GM19324 (cell line): ENCODE measurements at regions not wholly inside any gene's neighbourhood (a gene's known extent, or its start where the extent isn't known, plus 50 kb on each side); places are given as distances from the start of the nearest gene placed in this dataset.

ENCODE experiments used
- ATAC-seq: cut with Tn5 transposase; IDR thresholded peaks from one replicate; pipeline ENCODE4 v1.9.1; 2021; ENCODE audit warnings: mild to moderate bottlenecking, moderate library complexity; ENCODE audit not compliant: unreplicated experiment, low FRiP score

DNA sequence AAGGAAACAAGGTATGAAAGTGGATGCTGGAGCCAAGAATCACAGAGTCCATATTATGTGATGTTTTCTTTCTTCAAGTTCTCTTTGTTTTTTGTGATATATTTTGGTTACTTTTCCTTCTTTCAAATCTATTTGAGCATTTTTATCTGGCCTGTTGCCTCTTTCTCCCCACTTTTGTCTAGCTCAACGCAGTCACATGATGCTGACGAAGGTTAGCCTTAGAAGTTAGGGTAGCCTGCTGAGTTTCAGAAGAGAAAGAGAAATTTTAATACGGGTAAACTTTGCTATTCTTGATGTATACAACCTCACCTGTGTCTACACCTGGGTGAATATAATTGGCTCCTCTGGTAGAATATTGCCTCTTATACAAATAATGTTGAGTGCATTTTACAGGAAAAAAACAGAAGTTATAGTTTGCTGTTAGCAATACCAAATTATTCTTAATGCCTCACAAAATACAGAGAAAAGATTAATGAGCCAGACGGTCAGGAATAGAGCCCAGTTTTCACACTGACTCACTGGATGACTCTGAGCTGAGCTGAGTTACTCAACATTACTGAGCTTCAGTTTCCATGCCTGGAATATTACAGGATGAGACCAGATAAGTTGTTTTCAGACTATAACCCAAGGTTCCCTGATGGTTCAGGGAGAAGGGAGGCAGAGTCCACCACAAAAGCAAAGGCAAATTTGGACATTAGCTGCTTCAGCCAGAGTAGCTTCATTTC, 161.6 kb upstream of the BDNF start:
- ATAC-seq = no peak

DNA sequence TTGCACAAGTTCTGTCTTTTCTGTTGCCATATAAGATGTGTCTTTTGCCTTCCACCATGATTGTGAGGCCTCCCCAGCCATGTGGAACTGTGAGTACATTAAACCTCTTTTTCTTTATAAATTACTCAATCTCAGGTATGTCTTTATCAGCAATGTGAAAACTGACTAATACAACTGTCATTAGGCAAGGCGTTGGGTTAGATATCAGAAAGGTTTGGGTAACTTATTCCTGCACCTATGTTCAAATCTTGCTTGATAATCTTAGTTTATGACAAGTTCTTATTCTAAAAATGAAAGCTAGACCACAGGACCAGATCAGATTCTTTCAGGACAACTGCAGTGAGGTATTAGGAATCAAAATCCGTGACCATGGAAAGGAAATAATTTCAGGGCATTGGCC, 160.6 kb upstream of the BDNF start:
- ATAC-seq = no peak

DNA sequence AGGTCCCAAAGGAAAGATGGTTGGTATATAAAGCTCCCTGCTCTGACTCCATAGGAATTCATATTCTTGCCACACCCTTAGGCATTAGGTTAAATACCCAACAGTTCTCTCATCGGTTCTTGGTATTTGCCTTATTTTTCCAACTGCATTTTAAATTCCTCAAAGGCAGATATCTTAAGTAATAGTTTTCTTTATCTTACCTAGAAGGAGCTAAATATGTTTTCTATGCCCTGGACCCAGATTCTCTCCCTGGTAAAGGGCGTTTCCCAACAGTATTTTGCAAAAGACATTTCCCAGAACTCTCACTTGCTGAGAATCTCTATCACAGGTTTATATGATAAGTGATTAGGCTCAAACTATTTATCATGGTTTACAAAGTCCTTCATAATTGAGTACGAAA, 158.6 kb upstream of the BDNF start:
- no peak for ATAC-seq

DNA sequence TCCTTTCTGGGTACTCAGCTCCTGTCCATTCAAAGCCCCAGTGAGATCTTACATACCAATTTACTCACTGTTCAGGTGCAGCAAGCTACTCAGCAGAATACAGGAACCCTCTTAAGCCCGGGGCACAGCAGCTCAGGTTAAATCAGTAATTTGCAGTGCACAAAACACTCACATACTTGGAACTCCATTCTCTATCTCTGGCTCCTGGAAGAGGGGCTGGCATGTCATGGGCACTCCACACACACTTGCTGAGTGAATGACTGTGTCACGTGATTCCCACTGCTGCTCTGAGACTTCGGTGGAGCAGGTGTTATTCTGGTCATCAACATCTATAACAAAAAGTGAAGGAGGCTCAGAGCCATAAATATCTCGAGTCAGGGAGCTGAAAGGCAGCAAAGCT, 157.3 kb upstream of the BDNF start:
- peak; percentile 44 for ATAC-seq

DNA sequence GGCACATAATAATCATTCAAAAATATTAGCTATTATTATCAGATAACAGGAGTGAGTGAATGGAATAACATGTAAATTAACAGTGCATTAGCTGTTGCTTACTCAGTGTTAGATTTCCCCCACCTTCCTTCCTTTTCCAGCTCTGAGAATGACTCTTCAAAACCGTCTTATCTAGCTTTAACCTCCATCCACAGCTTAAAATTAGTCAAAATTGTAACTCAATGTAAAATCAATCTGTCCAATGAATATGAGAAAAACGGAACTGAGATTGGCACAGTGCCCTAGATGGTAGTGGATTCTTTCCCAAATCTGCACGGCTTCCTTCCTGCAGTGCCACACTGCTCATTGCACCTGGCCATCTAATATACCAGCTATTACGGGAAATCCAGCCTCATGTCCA, 156.8 kb upstream of the BDNF start:
- ATAC-seq = peak; percentile 37

DNA sequence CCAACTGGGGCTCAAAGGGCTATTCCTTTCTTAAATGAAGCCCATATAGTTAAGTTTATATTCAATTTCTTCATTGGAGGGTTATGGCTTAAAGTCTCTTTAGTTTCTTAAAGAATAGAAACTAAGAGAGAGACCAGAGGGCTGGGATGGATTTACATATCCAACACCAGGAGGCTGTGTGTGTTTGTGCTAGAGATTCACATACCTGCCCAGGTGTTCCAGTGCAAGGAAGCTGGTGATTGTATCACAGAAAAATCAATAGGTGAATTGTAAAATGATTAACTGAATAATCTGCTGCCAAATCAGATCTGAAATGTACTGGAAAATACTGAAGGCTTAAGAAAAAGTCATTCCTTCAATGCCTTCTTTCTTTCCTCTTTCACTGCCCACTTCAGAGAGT, 148.2 kb upstream of the BDNF start:
- ATAC-seq = no peak

DNA sequence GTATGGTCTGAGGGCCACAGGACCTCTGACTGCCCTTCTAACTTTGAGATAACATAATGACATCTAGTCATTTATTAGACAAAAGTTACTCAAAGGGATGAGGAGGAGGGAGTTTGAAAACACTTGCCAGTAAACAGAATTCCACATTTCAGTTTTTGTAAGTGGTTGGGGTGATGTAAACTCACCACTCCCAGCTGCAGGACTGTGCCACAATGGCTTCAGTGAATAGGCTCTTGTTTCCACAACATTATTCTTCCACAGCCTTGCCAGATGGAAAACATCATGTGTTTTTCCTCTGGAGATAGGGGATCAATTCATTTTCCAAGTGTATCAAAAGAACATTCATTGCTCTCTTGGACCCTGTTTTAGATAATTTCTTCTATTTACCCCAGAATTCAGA, 147.2 kb upstream of the BDNF start:
- no peak for ATAC-seq

DNA sequence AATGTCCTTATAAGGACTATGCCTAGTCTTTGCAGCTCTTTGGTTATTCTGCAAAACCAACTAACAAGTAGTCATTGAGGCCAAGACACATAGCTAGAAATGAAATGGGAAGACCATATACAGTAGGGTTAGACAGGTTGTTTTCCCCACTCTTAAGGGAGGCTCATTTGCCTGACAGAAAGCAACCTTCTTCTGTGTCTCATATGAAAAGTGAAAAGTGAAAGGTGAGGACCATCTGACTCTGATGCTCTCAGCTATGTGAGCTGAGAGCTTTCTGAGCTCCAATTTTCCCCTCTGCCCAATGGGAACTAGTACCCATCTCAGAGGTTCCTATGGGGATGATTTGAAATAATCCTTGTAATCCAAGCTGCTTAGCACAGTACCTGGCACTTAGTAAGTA, 142.0 kb upstream of the BDNF start:
- ATAC-seq = peak; percentile 72

DNA sequence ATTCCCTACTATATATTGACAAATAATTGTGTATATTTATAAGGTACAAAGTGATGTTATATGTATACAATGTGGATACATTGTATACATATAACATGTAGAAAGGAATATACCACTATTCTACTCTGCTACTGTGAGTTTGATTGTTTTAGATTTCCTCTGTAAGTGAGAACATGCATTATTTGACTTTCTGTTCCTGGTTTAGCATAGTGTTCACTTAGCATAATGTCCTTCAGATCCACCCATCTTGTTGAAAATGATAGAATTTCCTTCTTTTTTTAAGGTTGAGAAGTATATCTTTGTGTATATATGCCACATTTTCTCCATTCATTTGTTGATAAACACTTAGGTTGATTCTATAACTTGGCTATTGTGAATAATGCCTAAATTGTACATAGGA, 140.8 kb upstream of the BDNF start:
- no peak for ATAC-seq

DNA sequence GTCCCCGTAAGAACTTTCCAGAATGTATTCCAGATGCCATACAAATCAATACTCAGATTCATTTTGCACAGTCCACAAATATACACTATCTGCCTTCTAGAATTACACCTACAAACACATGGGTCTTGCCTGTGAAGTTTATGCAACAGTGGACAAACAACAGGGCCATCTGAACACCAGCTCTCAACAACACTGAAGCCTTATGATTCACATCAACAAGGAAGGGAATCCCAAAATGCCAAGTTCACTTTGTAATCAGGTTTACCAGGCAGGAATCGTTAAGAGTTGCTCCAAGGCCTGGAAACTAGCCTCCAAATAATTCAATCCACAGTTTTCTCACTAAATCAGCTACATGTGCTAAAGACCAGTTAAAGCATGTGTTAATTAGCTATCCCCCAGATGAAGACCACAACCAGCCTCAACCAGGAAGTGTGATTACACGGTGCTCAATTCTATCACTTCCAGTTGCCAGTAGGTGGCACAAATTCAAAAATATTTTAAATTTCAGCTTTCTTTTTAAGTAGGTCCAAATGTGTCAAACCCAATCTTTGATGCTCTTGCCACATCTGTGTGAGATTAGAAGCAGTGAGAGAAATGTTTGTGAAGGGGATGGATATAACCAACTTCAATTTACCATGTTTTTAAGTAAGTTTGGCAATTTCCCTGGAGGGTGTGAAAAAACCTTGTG, 139.1 kb upstream of the BDNF start:
- ATAC-seq = no peak

DNA sequence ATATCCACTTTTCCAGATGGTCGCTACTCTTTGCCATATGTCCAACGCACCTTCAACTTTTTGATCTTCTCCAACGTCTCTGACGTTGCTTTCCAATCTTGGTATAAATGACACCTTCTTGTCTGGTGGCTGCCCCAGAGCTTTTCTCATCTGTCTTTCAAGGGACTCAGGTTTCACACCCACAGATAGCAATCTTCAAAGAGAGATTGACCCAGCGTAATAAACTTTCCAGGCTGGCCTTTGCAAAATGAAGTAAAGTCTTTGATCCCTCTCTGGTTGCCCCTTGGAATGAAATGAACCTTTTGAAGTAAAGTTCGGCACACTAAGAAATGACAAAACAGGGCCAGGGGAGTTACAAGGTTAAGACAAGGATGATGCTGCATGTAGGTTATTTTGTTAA, 138.4 kb upstream of the BDNF start:
- no peak for ATAC-seq

DNA sequence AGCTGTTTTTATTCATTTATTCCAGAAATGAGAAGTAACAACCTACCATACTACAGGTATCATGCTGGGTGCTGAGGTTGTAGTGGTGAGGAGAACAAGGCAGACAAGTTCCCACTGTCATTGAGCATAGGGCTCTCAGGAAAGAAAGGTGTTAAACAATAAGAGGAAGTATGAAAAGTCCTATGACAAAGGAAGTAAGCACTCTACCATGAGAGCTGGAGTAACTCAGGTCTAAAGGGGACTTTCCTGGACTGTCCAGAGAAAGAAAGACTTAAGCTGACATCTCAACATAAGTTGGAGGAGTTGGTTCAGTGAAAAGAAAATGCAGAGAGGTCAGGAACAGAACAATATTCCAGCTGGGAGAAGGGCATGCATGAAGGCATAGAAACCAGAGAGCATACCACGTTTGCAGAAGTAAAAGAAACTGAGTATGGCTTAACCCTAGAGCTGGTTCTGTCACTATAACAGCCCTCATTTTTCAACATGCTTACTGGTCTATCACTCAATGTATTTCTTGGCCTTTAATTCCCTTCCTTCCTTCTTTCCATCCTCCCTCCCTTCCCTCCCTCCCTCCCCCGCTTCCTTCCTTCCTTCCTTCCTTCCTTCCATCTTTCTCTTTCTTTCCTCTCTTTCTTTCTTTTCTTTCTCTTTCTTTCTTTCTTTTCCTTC, 137.8 kb upstream of the BDNF start:
- ATAC-seq = peak; percentile 82

DNA sequence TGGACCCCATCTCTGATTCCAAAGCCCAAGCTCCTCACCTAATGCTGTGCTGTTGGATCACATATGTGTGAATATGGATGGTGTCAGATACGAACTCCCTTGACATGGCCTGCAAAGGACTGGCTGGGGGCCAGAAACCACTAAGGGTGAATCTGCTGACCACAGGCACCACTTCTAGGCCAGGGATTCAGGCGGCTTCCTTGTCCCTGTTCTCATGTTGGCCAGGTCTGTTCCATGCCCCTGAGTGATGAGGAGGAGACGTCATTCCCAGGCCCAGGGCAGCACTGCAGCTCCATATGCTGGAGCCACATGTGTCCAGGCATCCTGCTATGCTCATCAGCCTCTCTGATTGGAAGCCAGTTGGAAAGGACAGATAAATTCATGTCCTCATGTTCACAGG, 130.0 kb upstream of the BDNF start:
- ATAC-seq = no peak

DNA sequence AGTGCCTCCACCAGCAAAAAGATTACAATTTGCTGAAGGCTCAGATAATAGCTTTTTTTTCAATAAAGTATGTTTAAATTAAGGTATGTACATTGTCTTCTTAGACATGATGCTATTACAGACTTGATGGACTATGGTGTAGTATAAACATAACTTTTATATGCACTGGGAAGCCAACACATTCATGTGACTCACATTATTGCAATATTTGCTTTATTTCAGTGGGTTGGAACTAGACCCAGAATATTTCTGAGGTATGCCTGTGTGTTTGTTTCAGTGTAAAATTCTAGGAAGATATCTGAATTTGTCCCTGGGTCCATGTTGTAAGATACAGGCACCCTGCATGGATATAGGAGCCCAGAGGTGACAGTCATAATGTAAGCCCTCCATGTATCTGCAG, 120.0 kb upstream of the BDNF start:
- ATAC-seq = no peak

DNA sequence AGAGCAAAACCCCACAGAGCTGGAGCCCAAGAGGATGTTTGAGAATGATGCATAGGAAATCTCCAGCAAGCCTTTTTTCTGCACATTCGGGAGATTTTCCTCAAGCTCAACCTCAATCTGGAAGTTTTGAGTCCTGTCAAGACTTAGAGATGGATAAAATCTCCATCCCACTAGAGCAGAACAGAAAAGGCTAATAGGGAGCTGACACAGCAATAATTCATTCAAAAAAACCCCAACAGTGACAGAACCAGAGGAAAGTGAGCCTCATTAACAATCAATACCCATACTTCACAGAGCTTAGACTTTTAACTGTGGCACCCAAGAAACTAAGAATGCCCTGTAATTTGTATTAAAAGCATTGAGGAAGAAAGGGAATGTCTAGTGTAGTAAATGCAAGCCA, 115.9 kb upstream of the BDNF start:
- no peak for ATAC-seq

DNA sequence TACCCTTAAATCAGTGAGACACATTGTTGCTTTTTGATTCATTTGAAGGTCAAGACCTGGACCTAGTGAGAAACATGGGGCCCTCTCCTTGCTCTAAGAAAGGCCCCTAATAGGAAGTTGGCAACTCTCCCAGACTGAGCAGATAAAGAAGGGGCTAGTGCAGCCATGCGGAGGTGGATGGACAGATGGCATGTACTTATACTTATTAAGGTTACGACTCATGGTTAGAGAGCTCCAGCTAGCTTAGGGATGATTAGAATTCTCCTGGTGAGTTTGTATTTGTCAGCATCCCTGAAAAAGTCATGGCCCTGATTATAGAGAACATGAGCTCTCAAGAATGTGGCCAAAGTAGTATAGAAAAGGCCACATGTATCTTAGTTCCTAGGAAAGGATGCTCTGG, 112.1 kb upstream of the BDNF start:
- ATAC-seq = no peak

DNA sequence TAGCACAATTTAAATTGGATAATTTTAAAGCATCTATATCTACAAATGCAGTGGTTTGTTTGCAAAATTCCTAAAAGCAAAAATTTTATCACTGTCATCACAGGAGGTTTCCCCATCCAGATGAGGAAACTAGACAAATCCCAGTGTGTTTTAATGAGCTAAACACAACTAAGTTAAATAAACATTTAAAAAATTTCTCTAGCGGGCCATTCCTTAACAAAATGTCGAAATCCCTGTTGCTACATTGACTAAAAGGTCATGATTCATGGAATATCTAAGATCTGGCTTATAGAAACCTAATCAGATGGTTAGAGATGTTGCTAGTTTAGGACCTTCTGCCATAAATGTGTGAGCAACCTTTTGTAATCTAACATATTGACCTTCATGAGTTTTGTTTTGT, 107.3 kb upstream of the BDNF start:
- no peak for ATAC-seq

DNA sequence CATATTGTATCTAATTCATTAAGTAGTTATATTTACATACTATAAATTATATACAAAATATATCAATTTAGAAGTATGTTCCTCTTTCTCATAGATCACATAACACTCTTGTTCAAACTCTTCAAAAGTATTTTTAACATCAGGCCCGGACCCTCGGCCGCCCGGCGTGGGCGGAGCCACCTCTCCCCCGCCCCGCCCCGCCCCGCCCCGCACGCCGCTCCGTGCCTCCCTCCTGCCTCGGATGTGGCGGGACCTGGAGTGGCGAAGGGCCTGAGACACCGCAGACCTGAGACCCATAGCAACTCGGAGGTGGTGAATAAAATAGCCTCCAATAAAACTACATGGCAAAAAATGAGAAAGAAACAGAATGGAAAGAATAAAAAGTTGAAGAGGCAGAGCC, 105.9 kb upstream of the BDNF start:
- no peak for ATAC-seq

DNA sequence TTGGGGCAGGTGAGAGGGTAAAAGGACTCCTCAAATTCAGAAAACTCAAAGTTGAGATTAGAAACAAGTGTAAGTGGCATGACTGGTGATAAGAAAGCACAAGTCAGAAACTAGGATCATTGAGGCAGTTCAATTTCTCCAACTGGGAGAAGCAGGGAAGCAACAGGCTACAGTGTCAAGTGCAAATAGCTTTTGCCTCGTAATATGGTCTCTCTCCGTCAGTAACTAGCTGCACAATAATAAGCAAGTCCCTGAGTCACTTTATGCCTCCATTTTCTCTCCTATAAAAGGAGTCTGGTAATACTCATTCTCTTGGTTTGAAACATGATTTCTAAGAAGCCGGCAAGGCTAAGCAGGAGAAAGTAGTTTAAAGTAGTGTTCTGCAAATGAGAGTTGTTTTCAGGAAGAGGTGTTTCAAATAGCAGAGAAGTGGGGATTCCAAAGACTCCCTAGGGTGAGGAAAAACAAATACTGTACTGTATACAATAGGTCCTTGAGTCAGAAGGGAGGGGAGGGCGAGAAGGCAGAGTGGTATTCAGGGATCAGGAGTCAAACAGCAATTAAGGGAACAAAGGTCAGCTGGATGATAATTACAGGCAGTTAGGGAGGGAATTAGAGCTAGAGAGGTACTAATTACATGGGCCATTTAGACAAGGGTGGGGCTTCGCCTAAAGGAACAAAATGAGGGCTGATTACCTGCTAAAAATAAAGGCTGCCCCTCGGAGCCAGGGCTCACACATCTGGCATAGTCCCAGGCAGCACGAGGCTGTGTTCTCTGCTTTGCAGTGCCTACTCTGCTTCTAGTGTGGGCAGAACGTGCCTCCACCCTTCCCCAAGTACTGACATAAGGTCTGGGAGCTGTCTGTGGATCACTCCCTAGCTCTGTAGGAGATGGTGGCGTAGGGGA, 96.0 kb upstream of the BDNF start:
- no peak for ATAC-seq

DNA sequence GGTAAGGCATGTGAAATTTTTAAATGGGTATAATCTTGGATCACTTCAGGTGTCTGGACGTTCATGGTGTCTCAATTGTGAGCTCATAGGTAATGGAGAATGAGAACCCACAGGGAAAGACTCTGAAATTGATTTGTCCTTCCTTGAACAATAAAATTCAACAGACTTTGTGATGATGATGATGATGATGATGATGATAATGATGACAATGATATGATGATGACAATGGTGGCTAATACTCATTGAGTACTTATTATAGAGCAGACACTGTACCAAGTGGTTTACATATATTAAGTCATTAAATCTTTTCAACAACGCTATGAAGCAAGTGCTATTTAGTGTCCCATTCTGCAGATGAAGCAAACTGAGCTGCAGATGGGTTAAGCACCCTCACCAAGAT, 86.6 kb upstream of the BDNF start:
- no peak for ATAC-seq

DNA sequence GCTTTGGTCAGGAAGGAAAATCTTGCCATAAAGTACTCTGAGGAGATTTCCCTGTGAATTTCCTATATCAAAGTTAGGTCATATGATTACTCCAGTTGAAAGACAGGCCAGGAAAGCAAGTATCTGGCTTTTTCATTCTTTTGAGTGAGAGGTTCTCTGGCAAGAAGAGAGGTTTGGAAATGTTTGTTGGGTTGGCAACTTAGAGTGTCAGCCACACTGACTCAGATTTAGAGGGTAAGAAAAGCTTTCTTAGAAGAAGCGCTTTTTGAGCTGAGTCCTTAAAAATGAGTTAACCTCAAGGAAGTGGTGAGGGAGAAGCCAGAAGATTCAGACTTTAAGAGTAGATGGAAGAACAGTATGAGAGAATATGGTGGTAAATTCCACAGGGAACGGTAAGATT, 86.1 kb upstream of the BDNF start:
- no peak for ATAC-seq
